Astrocyte of the spinal cord (primary cell): ENCODE measurements at regions not wholly inside any gene's neighbourhood (a gene's known extent, or its start where the extent isn't known, plus 50 kb on each side); places are given as distances from the start of the nearest gene placed in this dataset.

Source experiments
- DNase-seq: peaks from one replicate; pipeline ENCODE4 v3.0.0; 2011; ENCODE audit warnings: low read depth, low spot score
- H3K4me3 ChIP-seq: 2 replicates; pipeline ENCODE4 v1.5.1; 2011; ENCODE audit warnings: low read depth, mild to moderate bottlenecking, low read length, moderate library complexity
- CTCF ChIP-seq: IDR thresholded peaks from 2 replicates; pipeline ENCODE4 v1.5.1; 2012; ENCODE audit warnings: low read depth, mild to moderate bottlenecking, low read length, inconsistent platforms
- in situ Hi-C: cut with HindIII; loops from 2 replicates; pipeline ENCODE4 v1.10.0; 2017; ENCODE audit warnings: low sequenced_read_pairs

- no peak for TF ChIP-seq CTCF
- in situ Hi-C loops = no loop called here
- H3K4me3 ChIP-seq = no peak overlapping the region
- DNase-seq = peak; percentile 59
Measured at GRCh38 chr6:169165561-169166300, 87.9 kb downstream of the THBS2 start.

GRCh38 chr6:169164986-169165385, 88.7 kb downstream of the THBS2 start:
- no peak for TF ChIP-seq CTCF
- no peak overlapping the region for H3K4me3 ChIP-seq
- no peak for DNase-seq
- in situ Hi-C loops = no loop called here

- in situ Hi-C loops = no loop called here
- TF ChIP-seq CTCF = no peak
- no peak for DNase-seq
- no peak overlapping the region for H3K4me3 ChIP-seq
Measured at GRCh38 chr6:169164451-169164850, 89.2 kb downstream of the THBS2 start.

DNA sequence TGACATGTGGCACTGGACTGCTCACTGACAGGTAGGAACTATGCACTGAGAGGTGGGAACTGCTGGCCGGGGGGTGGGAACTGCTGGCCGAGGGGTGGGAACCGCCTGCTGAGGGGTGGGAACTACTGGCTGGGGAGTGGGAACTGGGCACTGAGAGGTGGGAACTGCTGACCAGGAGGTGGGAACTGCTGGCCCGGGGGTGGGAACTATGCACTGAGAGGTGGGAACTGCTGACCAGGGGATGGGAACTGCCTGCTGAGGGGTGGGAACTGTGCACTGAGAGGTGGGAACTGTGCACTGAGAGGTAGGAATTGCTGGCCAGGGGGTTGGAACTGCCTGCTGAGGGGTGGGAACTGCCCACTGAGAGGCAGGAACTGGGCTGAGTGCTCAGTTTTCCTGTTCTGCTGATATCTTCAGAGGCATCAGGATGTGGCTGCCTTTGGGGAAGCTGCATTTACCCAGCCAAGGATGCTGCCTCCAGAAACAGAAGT, 90.2 kb downstream of the THBS2 start:
- peak; percentile 10 for DNase-seq
- no peak for TF ChIP-seq CTCF
- in situ Hi-C loops = no loop called here
- no peak overlapping the region for H3K4me3 ChIP-seq

- peak; percentile 92 for DNase-seq
- no peak for TF ChIP-seq CTCF
- in situ Hi-C loops = no loop called here
- no peak overlapping the region for H3K4me3 ChIP-seq
Measured at GRCh38 chr6:169162752-169163407, 90.8 kb downstream of the THBS2 start.

DNA sequence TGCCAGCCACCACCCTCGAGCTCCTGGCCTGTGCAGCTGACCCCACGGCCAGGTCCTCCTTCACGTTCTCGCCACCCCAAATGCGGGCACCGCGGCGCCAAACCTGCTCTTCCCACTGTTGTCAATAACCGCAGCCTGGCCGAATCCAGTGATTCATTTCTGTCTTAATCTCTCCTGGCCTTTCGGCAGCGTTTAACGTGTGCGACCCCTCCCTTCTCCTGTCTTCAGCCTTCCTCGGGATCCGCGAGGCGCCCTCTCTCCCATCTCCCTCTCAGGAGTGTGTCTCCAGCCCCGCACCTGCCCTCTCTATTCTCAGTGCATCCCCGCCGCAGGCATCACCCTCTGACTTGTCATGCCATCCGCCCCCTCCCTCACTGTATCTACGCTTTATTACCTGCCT, 91.4 kb downstream of the THBS2 start:
- in situ Hi-C loops = no loop called here
- no peak overlapping the region for H3K4me3 ChIP-seq
- TF ChIP-seq CTCF = no peak

More for the DNA sequence above, 91.4 kb downstream of the THBS2 start:
- no peak for DNase-seq
